ENCODE measurements at regions not wholly inside any gene's neighbourhood (a gene's known extent, or its start where the extent isn't known, plus 50 kb on each side); places are given as distances from the start of the nearest gene placed in this dataset.
"Not testable (repeated sequence)": the region's sequence is repeated elsewhere in the genome, so short reads cannot be mapped to it uniquely, and the experiment has no call there.

GRCh38 chr2:17194083-17194482, 324.2 kb downstream of the RAD51AP2 start:
- no peak for DNase-seq (ENCODE audit: low read depth)

DNA sequence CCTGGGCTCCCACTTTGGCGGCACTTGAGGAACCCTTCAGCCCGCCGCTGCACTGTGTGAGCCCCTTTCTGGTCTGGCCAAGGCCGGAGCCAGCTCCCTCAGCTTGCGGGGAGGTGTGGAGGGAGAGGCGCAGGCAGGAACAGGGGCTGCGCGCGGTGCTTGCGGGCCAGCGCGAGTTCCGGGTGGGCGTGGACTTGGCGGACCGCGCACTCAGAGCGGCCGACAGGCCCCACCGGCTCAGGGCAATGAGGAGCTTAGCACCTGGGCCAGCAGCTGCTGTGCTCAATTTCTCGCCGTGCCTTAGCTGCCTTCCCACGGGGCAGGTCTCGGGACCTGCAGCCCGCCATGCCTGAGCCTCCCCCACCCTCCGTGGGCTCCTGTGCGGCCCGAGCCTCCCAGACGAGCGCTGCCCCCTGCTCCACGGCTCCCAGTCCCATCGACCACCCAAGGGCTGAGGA, 324.8 kb downstream of the RAD51AP2 start:
- not testable (repeated sequence) for DNase-seq (ENCODE audit: low read depth)

- no peak for DNase-seq (ENCODE audit: low read depth)
Observed at GRCh38 chr2:17191223-17191622, 327.0 kb downstream of the RAD51AP2 start.

DNA sequence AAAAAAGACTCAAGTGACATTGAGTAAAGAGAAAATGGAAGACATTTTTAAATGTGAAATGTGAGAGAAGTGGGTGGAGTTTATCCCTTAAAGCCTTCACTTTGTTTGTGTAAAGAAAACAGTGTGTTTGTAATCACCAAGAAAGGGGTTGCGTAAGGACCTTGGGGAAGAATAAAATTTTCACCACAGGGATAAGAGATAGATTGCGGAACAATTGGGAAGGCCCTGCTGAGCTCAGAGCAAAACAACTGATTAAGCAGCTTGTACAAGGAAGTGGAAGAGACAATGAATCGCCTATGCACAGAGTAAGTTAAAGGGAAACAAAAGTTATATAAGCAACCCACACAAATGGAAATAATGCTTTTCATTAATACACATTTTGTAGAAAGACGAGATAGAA, 327.7 kb downstream of the RAD51AP2 start:
- no peak for DNase-seq (ENCODE audit: low read depth)

DNA sequence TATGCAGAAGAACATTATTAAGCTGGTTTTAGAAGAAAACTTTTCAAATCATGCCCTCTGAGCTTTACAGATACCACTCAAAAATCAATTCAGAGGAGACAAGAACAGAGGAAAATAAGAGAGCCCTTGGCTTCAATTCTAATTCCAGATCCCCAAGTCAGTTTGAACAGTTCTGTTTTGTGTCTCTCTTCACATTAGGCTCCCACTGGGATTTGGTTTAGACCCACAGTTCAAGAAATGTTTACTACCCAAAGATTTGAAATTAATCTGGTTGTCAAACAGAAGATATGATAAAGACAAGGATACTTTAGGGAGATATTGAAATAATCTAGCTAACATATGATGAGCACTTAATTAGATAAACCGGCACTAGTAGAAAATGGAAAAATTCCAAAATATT, 329.5 kb downstream of the RAD51AP2 start:
- DNase-seq (ENCODE audit: low read depth), result no peak

GRCh38 chr2:17184512-17184911, 333.7 kb downstream of the RAD51AP2 start:
- no peak for DNase-seq (ENCODE audit: low read depth)

DNA sequence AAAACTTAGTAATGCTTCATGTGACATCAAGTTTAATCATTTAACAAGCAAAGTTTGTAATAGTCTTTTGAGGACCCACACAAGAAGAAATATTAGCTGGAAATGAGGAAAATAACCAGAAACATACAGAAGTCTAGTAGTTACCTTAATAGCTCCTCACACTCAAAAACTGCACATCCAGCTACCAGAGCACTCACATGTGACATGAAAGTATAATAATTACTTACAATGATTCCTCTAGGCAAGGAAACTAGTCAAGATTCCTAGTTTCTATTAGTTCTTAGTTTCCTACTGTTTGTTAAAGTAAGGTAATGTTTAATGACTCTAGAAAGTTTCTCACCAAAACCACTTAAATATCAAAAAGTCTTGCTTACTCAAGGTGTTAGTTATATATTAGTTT, 335.8 kb downstream of the RAD51AP2 start:
- DNase-seq (ENCODE audit: low read depth), result no peak

GRCh38 chr2:17181051-17181752, 337.0 kb downstream of the RAD51AP2 start:
- no peak for DNase-seq (ENCODE audit: low read depth)

- DNase-seq (ENCODE audit: low read depth), result no peak
Observed at GRCh38 chr2:17179145-17179808, 339.0 kb downstream of the RAD51AP2 start.

DNA sequence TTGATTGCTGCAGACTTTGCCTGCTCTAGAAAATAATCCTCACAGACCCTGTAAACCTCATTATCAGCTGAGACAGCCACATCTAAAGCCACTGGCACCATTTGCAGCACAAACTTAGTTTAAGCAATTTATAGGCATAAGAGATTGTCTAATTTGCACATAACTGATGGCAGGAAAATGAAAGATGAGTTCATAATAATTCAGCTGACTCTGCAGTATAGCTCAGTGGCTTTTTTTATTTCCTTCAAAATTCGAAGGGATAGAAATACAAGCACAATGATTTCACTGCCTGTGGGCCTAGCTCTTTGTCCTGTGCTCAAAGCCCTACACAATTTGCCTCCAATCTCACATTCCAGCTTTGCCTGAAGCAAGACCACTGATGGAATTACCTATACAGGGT, 341.2 kb downstream of the RAD51AP2 start:
- no peak for DNase-seq (ENCODE audit: low read depth)

DNA sequence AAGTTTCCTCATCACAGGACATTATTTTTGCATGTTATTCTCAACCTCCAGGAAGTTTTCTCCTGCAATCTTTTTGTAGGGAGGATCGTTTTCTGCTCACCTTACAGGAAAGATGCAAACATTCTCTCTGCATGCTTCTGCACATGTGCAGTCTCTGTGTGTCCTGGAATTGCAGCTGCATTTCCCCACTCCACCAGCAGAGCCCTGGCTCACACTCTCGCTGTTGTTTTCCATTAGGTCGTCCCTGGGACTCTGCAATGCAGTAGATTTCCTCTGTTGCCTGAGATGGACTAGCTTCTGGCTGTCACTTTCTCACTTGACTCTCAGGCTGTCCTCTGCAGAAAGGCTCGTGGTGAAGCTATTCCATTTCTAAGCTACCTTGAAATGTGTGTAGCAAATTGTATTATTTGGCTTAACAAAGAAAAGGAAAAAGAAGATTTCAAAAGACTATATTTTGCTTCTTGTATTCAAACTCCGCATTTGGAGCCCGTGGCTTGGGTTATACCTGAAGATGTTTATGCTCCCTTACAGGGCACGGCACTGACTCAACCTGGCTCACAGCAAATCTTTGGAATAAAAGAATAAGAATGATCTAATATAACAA, 346.7 kb downstream of the RAD51AP2 start:
- no peak for DNase-seq (ENCODE audit: low read depth)

DNA sequence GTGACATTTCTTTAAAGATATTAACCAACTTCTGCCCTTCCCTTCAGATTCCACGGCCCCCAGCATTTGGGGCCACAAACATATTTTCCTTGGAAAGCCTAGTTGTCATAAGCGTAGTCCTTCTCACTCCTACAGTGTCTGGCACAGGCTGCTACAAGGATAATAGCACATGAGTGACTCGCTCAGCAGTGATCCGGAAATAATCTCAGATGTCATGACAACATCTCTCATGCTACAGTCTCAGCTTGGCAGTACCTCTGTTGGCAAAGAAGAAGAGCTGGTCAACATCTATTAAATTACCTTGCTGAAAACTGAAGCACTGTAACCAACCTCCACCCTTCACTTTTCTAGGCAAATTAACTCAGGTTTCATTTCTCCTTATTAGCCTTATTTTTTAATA, 351.7 kb downstream of the RAD51AP2 start:
- no peak for DNase-seq (ENCODE audit: low read depth)

DNA sequence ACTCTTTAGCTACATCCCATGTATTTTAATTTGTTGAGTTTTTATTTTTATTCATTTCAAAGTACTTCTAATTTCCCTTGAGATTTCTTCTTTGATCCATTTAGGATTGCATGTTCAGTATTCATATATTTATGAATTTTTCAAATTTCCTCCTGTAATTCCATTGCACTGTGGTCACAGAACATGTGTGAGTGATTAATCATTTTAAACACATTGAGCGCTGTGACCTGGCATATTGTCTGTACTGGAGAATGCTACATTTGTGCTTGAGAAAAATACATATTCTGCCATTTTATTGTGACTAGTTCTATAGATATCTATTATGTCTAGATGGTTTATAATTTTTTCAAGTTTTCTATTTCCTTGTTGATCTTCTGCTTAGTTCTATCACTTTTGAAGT, 353.7 kb downstream of the RAD51AP2 start:
- no peak for DNase-seq (ENCODE audit: low read depth)

DNA sequence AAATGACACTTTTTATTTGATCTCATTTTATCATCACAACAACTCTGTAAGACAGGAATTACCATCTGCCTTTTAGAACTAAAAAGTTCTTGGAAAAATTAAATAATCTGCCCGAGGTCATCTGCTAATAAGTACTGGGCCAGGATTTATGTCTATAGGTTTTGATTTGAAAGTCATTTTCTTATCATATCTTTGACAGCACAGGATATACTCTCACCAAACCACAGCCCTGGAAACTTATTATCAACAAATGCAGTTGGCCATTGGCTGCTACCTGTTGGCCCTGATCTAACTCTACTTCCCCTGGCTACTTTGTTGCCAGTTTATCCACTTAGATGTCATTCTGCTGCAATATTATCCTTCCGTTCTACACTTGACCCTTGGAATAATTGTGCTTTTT, 354.6 kb downstream of the RAD51AP2 start:
- DNase-seq (ENCODE audit: low read depth), result no peak

- no peak for DNase-seq (ENCODE audit: low read depth)
Observed at GRCh38 chr2:17162713-17163112, 355.5 kb downstream of the RAD51AP2 start.

- no peak for DNase-seq (ENCODE audit: low read depth)
Observed at GRCh38 chr2:17160594-17160993, 357.6 kb downstream of the RAD51AP2 start.

GRCh38 chr2:17156086-17156485, 362.2 kb downstream of the RAD51AP2 start:
- DNase-seq (ENCODE audit: low read depth), result no peak

DNA sequence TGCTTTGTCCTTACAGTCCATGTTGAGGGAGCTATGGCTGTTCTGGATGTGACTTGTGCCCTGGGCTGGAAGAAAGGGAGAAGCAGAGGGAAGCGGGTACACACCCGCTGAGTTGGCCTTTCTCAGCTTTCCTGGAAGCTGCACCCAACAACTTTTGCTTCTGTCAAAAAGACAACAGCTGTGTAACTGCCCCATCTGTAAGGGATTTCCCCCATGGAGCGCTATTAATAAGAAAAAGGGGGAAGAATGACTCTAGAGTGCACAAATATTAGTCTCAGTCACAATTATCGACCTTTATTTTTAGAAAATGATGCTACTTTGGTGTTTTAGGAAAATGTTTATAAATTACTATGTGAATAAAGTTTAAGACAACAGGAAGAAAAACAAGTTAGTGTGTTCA, 368.3 kb downstream of the RAD51AP2 start:
- no peak for DNase-seq (ENCODE audit: low read depth)

- no peak for DNase-seq (ENCODE audit: low read depth)
Observed at GRCh38 chr2:17148407-17149145, 369.7 kb downstream of the RAD51AP2 start.

GRCh38 chr2:17146358-17146757, 371.9 kb downstream of the RAD51AP2 start:
- no peak for DNase-seq (ENCODE audit: low read depth)

DNA sequence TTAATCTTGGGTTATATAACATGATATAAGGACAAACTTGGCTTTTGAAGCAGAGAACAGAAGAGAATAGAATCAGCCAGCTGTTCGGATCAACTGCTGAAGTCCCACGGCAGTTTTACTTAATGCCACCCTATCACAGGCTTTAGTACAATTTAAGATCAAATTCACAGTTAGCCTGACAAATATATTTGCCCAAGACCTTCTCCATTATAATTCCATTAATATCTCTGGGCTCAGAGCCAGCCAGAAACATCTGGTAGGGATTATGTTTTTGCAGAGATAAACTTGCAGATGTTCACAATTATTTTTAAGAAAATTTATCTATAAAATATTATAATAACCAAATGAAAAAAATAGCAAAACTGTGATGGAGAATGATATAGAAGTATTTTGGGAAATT, 381.4 kb downstream of the RAD51AP2 start:
- DNase-seq (ENCODE audit: low read depth), result no peak

DNA sequence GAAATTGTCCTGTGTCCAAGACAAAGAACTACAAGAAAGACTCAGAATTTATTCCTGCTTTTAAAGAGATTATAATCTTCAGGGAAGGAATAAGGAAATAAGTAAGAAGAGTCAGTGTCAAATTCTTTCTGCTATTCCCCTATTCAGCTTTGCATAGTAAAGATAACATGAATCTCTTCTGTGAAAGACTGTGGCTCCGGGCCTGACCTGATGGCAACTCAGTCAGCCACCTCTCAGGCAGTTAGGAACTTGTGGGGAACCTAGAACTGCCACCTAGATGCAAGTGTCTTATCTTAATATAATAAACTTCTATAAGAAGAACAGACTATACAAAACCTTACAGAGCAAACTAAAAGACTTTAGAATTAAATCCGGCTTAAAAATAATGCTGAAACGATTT, 382.0 kb downstream of the RAD51AP2 start:
- DNase-seq (ENCODE audit: low read depth), result no peak

- no peak for DNase-seq (ENCODE audit: low read depth)
Observed at GRCh38 chr2:17135619-17136018, 382.6 kb downstream of the RAD51AP2 start.
